G401.6 (cell line): ENCODE measurements at regions not wholly inside any gene's neighbourhood (a gene's known extent, or its start where the extent isn't known, plus 50 kb on each side); places are given as distances from the start of the nearest gene placed in this dataset.
"Not testable (repeated sequence)": the region's sequence is repeated elsewhere in the genome, so short reads cannot be mapped to it uniquely, and the experiment has no call there.

Source experiments
- FAIRE-seq: peaks from 2 replicates; lab custom pipeline; 2012; peaks lifted over from hg19 to GRCh38; lab: Jason Lieb, UNC

GRCh38 chr4:126859314-126859713 is 773.4 kb upstream of the INTU start:
- no peak for FAIRE-seq

- FAIRE-seq: no peak
Observed at GRCh38 chr4:126859872-126860271, 772.9 kb upstream of the INTU start.

GRCh38 chr4:126860308-126860707 is 772.4 kb upstream of the INTU start:
- no peak for FAIRE-seq

GRCh38 chr4:126869967-126870366 is 762.8 kb upstream of the INTU start:
- FAIRE-seq: no peak

- no peak for FAIRE-seq
Observed at GRCh38 chr4:126871810-126872209, 760.9 kb upstream of the INTU start.

- no peak for FAIRE-seq
Observed at GRCh38 chr4:126874533-126874932, 758.2 kb upstream of the INTU start.

GRCh38 chr4:126888968-126889367 is 743.8 kb upstream of the INTU start:
- no peak for FAIRE-seq

GRCh38 chr4:126890383-126890782 is 742.4 kb upstream of the INTU start:
- FAIRE-seq: no peak

- no peak for FAIRE-seq
Observed at GRCh38 chr4:126890994-126891393, 741.8 kb upstream of the INTU start.

GRCh38 chr4:126894963-126895362 is 737.8 kb upstream of the INTU start:
- no peak for FAIRE-seq

GRCh38 chr4:126895988-126896570 is 736.7 kb upstream of the INTU start:
- FAIRE-seq: no peak

GRCh38 chr4:126897038-126897437 is 735.7 kb upstream of the INTU start:
- no peak for FAIRE-seq

- no peak for FAIRE-seq
Observed at GRCh38 chr4:126898815-126899214, 733.9 kb upstream of the INTU start.

GRCh38 chr4:126899331-126899801 is 733.4 kb upstream of the INTU start:
- no peak for FAIRE-seq

- no peak for FAIRE-seq
Observed at GRCh38 chr4:126906466-126906865, 726.3 kb upstream of the INTU start.

GRCh38 chr4:126907389-126907788 is 725.4 kb upstream of the INTU start:
- no peak for FAIRE-seq

- FAIRE-seq: no peak
Observed at GRCh38 chr4:126916049-126916625, 716.6 kb upstream of the INTU start.

- no peak for FAIRE-seq
Observed at GRCh38 chr4:126916626-126917140, 716.1 kb upstream of the INTU start.

GRCh38 chr4:126922328-126922938 is 710.3 kb upstream of the INTU start:
- FAIRE-seq: not testable (repeated sequence)

GRCh38 chr4:126924237-126924636 is 708.5 kb upstream of the INTU start:
- FAIRE-seq: no peak

GRCh38 chr4:126930059-126930458 is 702.7 kb upstream of the INTU start:
- not testable (repeated sequence) for FAIRE-seq

- no peak for FAIRE-seq
Observed at GRCh38 chr4:126935801-126936200, 697.0 kb upstream of the INTU start.

- no peak for FAIRE-seq
Observed at GRCh38 chr4:126937342-126937741, 695.4 kb upstream of the INTU start.
